ENCODE measurements at regions not wholly inside any gene's neighbourhood (a gene's known extent, or its start where the extent isn't known, plus 50 kb on each side); places are given as distances from the start of the nearest gene placed in this dataset.

DNA sequence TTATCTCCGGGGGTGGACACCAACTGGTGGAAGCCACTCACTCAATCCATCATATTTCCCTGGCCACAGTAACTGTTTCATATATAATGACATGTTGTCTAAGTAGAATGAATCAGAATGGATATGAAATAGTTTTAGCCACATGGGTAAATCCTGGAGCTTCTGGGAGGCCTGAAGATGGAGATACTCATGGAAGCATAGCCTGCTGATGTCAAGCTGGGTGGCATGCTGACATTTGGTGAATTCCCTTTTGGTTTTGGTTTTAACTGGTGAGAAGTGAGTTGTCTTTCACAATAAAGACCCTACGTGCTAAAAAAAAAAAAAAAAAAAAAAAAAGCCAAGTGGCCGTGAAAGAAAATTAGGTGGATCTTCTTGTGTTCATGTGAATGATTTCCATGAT is 105.3 kb upstream of the ITGA6 start:
- TF ChIP-seq, protein P1, sequence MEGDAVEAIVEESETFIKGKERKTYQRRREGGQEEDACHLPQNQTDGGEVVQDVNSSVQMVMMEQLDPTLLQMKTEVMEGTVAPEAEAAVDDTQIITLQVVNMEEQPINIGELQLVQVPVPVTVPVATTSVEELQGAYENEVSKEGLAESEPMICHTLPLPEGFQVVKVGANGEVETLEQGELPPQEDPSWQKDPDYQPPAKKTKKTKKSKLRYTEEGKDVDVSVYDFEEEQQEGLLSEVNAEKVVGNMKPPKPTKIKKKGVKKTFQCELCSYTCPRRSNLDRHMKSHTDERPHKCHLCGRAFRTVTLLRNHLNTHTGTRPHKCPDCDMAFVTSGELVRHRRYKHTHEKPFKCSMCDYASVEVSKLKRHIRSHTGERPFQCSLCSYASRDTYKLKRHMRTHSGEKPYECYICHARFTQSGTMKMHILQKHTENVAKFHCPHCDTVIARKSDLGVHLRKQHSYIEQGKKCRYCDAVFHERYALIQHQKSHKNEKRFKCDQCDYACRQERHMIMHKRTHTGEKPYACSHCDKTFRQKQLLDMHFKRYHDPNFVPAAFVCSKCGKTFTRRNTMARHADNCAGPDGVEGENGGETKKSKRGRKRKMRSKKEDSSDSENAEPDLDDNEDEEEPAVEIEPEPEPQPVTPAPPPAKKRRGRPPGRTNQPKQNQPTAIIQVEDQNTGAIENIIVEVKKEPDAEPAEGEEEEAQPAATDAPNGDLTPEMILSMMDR (conservative IDR thresholded peaks at IDR 0.05; ENCODE audit: low read depth, low read length), result no peak
- no peak for DNase-seq (ENCODE audit: low read depth)
- no peak overlapping the region for H3K4me3 ChIP-seq (ENCODE audit: low read depth, low read length)

DNA sequence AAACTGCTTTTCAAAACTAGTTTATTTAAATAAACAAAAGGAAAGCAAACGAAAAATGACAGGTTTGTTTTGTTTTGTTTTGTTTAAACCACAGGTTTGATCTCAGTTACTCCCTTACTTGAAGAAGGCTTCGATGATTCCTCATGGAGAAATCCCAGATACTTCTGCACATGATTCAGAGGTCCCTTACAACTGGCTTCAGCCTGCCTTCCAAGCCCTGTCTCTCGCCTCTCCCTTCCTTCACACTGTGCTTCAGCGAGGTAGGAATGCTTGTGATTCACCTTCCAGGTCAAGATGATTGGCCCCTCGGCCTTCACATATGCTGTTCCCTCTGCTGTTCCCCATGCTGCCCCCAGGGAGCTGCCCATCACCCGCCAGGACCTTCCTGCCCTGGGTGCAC is 104.1 kb upstream of the ITGA6 start:
- TF ChIP-seq, protein P1 (conservative IDR thresholded peaks at IDR 0.05; ENCODE audit: low read depth, low read length), result no peak
- no peak overlapping the region for H3K4me3 ChIP-seq (ENCODE audit: low read depth, low read length)
- DNase-seq (ENCODE audit: low read depth), result no peak

DNA sequence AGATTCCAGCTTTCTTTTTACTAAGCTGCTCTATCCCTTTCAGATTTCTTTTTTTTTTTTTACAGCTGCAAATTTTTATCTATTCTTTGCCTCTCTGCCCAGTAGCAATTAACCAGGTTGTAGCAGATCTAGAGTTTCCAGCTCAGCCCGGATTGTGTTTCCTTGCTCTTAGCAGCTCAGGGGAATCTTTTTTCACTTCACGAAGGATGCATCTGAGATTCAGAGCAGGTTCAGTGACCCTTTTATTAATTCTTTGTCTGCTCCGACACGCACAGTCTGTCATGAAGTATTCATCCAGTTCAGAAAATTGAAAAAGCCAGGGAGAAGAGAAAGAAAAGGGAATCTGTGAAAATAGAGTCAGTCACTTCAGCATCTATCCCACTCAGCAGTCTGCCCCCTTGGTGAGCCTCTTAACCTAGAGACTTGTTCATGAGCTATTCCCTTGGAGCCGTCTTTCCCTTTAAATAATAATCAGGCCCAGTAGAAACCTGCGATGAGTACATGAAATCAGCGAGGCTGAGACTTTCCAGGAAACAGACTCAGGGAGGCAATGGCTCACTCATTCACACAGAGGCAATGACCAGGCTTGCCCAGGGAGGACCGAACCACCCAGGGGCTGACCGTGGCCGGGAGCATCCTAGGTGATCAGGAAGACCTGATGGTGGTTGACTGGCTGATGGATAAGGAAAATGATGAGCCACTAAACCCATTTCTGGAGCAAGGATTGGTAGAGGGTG is 103.4 kb upstream of the ITGA6 start:
- H3K4me3 ChIP-seq (ENCODE audit: low read depth, low read length), result no peak overlapping the region
- no peak for DNase-seq (ENCODE audit: low read depth)
- TF ChIP-seq, protein P1 (conservative IDR thresholded peaks at IDR 0.05; ENCODE audit: low read depth, low read length), result no peak

DNA sequence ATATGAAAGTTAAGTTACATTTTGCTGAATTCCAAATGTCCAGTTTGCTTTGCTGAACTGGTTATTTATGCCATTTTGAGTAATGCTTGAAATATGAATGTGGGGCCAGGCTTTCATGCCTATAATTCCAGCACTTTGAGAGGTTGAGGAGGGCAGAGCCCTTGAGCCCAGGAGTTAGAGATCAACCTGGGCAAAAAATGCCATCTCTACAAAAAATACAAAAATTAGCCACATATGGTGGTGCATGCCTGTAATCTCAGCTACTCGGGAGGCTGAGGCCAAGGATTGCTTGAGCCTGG is 101.2 kb upstream of the ITGA6 start:
- no peak overlapping the region for H3K4me3 ChIP-seq (ENCODE audit: low read depth, low read length)
- TF ChIP-seq, protein P1 (conservative IDR thresholded peaks at IDR 0.05; ENCODE audit: low read depth, low read length), result no peak
- DNase-seq (ENCODE audit: low read depth), result no peak

DNA sequence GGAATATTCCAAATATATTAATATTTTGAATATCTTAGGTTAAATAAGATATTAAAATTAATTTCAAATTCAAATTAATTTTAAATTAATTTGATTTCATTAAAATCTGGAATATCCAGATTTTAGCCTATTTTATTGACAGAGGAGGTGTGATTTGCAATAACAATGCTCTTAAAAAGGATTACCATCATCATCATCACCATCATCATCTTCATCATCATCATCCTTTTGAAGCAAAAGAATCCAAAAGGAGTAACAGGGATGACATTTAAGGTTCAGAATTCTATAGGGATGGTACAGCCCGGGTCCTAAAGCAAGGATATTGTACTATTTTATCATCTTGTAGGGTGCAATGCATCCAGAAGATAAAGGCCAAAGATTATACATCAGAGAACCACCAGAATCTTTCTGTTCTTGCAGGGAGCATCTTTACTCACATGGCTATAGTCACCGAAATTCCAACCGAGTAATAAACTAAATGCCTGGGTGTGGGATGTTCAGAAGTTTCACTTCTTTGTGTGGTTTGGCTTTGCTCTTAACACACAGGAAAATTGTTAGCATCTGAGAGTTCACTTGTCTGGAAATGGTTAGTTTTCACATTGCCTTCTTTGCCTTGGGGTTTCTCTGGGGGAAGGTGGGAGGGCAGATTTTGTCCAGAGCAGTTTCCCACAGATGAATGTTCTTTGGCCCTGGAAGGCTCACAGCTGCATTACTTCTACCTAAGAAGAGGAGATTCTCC is 99.1 kb upstream of the ITGA6 start:
- DNase-seq (ENCODE audit: low read depth), result no peak
- TF ChIP-seq, protein P1 (conservative IDR thresholded peaks at IDR 0.05; ENCODE audit: low read depth, low read length), result no peak
- no peak overlapping the region for H3K4me3 ChIP-seq (ENCODE audit: low read depth, low read length)

DNA sequence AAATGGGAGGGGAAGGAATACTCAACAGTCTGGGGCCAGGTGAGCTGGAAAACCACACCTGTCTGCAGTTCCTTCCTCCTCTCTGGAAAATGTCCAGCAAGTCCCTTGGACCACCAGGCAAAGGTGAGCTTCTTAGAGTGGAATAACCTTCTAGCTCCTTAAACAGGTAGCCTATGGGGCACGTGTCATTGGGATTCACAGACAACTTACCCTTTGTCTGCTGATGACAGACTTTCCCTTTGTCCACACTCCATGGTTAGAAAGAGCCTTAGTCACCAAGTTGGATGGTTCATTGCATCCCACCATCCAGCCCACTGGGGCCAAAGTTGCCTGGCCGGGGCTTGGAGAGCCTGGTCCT is 98.0 kb upstream of the ITGA6 start:
- no peak for DNase-seq (ENCODE audit: low read depth)
- H3K4me3 ChIP-seq (ENCODE audit: low read depth, low read length), result no peak overlapping the region
- TF ChIP-seq, protein P1 (conservative IDR thresholded peaks at IDR 0.05; ENCODE audit: low read depth, low read length), result no peak

Data from choroid plexus epithelial cell (primary cell).